Gastroesophageal sphincter (tissue), 3 donors: ENCODE measurements at regions not wholly inside any gene's neighbourhood (a gene's known extent, or its start where the extent isn't known, plus 50 kb on each side); places are given as distances from the start of the nearest gene placed in this dataset.
"Not testable (repeated sequence)": the region's sequence is repeated elsewhere in the genome, so short reads cannot be mapped to it uniquely, and the experiment has no call there.

Experiments
- CTCF ChIP-seq, 4 experiments: fragments of 200-600 bp in 2 of 4; fragments of 450-650 bp in 2 of 4; sonication (generic) in 1 of 4; IDR thresholded peaks; one replicate each; pipeline ENCODE4 v1.5.1; 2017 to 2019; ENCODE audit warnings: antibody characterized with exemption in 4 of 4, mild to moderate bottlenecking in 2 of 4, moderate library complexity in 2 of 4
- POLR2A ChIP-seq, 2 donors: fragments of 450-650 bp; IDR thresholded peaks; one replicate each; pipeline ENCODE4 v1.6.1; 2017; ENCODE audit warnings: antibody characterized with exemption in 2 of 2, mild to moderate bottlenecking in 2 of 2, moderate library complexity in 1 of 2

- TF ChIP-seq POLR2A, CTCF (IDR thresholded peaks at IDR 0.05): not testable (repeated sequence)
These were observed 68.4 kb downstream of the NFKBIZ start for GRCh38 chr3:101917761-101918160.
